ENCODE measurements at regions not wholly inside any gene's neighbourhood (a gene's known extent, or its start where the extent isn't known, plus 50 kb on each side); places are given as distances from the start of the nearest gene placed in this dataset.

DNA sequence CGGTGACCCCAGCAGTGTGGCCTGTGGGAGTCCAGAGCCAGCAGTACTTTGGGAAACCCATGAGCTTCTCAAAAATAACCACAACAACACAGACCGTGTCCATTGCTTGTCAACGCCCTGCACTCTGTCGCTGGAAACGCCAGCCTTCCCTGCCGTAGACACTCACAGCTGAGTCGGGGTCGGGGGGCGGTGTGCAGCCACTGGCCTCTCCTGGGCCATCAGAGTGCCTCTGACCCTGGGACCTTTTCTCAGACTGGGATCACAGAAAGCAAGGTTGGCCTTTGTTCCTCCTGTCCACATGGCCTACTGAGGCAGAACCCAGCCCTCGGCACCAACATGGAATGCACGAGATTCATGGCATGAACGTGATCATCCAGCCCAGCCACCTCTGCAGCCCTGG lies 95.7 kb downstream of the TUBA3C start:
- TF ChIP-seq POLR2AphosphoS5 (IDR thresholded peaks at IDR 0.05; ENCODE audit: borderline replicate concordance, low read depth, low read length) = no peak
- TF ChIP-seq EZH2 (IDR thresholded peaks at IDR 0.05) = no peak

All from SK-N-MC (cell line).